WTC11 (cell line): ENCODE measurements at regions not wholly inside any gene's neighbourhood (a gene's known extent, or its start where the extent isn't known, plus 50 kb on each side); places are given as distances from the start of the nearest gene placed in this dataset.

ENCODE experiments used
- ATF6 ChIP-seq: sonication (generic); formaldehyde crosslinking; IDR thresholded peaks from 2 replicates; pipeline ENCODE4 v1.8.1; 2023; ENCODE audit warnings: mild to moderate bottlenecking, missing genetic modification reagents
- CTCF ChIP-seq: fragments of 200-600 bp; IDR thresholded peaks from 2 replicates; pipeline ENCODE4 v1.8.0; 2022; ENCODE audit warnings: antibody characterized with exemption
- ELF4 ChIP-seq: sonication (generic); formaldehyde crosslinking; IDR thresholded peaks from 2 replicates; pipeline ENCODE4 v1.8.1; 2022; ENCODE audit warnings: low read depth, mild to moderate bottlenecking, moderate library complexity, missing genetic modification reagents
- MAX ChIP-seq: sonication (generic); formaldehyde crosslinking; IDR thresholded peaks from 2 replicates; pipeline ENCODE4 v1.8.0; 2022; ENCODE audit warnings: mild to moderate bottlenecking, missing genetic modification reagents
- NR2C2 ChIP-seq: sonication (generic); formaldehyde crosslinking; IDR thresholded peaks from 2 replicates; pipeline ENCODE4 v1.8.0; 2022; ENCODE audit warnings: mild to moderate bottlenecking, missing genetic modification reagents
- PRDM15 ChIP-seq: sonication (generic); formaldehyde crosslinking; IDR thresholded peaks from 2 replicates; pipeline ENCODE4 v1.8.0; 2022; ENCODE audit warnings: missing genetic modification reagents
- PREB ChIP-seq: sonication (generic); formaldehyde crosslinking; IDR thresholded peaks from 2 replicates; pipeline ENCODE4 v1.8.1; 2022; ENCODE audit warnings: mild to moderate bottlenecking, missing genetic modification reagents, moderate library complexity, borderline replicate concordance
- RELA ChIP-seq: sonication (generic); formaldehyde crosslinking; IDR thresholded peaks from 2 replicates; pipeline ENCODE4 v1.8.1; 2022; ENCODE audit warnings: missing genetic modification reagents, mild to moderate bottlenecking, borderline replicate concordance
- USF2 ChIP-seq: sonication (generic); formaldehyde crosslinking; IDR thresholded peaks from 2 replicates; pipeline ENCODE4 v1.8.1; 2023; ENCODE audit warnings: mild to moderate bottlenecking, missing genetic modification reagents, moderate library complexity
- ZNF317 ChIP-seq: sonication (generic); formaldehyde crosslinking; IDR thresholded peaks from 2 replicates; pipeline ENCODE4 v1.8.1; 2023; ENCODE audit warnings: low read depth, mild to moderate bottlenecking, moderate library complexity, missing genetic modification reagents, borderline replicate concordance
- ZNF416 ChIP-seq: fragments of 250-450 bp; sonication (Bioruptor Pico); IDR thresholded peaks from 2 replicates; pipeline ENCODE4 v1.9.0; 2021; ENCODE audit warnings: mild to moderate bottlenecking, inconsistent platforms
- ZSCAN18 ChIP-seq: fragments of 250-450 bp; sonication (Bioruptor Pico); IDR thresholded peaks from 2 replicates; pipeline ENCODE4 v2.1.2; 2022; ENCODE audit warnings: mild to moderate bottlenecking, moderate library complexity

- TF ChIP-seq CTCF (no peak), ZNF416 (CRISPR knock-in tag) (no peak), ATF6 (no peak), MAX (no peak), ZNF317 (no peak), ELF4 (CRISPR knock-in tag) (no peak), PRDM15 (CRISPR knock-in tag) (no peak), PREB (no peak), RELA (CRISPR knock-in tag) (no peak), NR2C2 (no peak), USF2 (CRISPR knock-in tag) (no peak), ZSCAN18 (CRISPR knock-in tag) (no peak)
Measured at GRCh38 chr18:49708662-49709346, 104.5 kb downstream of the ACAA2 start.
